CD4-positive, alpha-beta T cell treated with Interleukin-17A for 1 hour (primary cell): ENCODE measurements at regions not wholly inside any gene's neighbourhood (a gene's known extent, or its start where the extent isn't known, plus 50 kb on each side); places are given as distances from the start of the nearest gene placed in this dataset.

Source experiments
- DNase-seq: peaks from one replicate; pipeline ENCODE4 v3.0.0-alpha.2; 2020

- no peak for DNase-seq
Observed at GRCh38 chr1:57908147-57908890, 484.5 kb upstream of the DAB1 start.

GRCh38 chr1:57901208-57901919 is 477.5 kb upstream of the DAB1 start:
- DNase-seq, result no peak

GRCh38 chr1:57898531-57898930 is 474.7 kb upstream of the DAB1 start:
- DNase-seq, result no peak

- DNase-seq, result no peak
Observed at GRCh38 chr1:57897581-57897980, 473.7 kb upstream of the DAB1 start.

GRCh38 chr1:57894315-57894714 is 470.5 kb upstream of the DAB1 start:
- DNase-seq, result no peak

- DNase-seq, result no peak
Observed at GRCh38 chr1:57889676-57890320, 465.9 kb upstream of the DAB1 start.

- no peak for DNase-seq
Observed at GRCh38 chr1:57887964-57888491, 464.2 kb upstream of the DAB1 start.

GRCh38 chr1:57886376-57886775 is 462.5 kb upstream of the DAB1 start:
- no peak for DNase-seq

GRCh38 chr1:57883642-57883995 is 459.8 kb upstream of the DAB1 start:
- DNase-seq, result no peak

GRCh38 chr1:57882934-57883641 is 459.2 kb upstream of the DAB1 start:
- DNase-seq, result no peak

GRCh38 chr1:57882072-57882471 is 458.2 kb upstream of the DAB1 start:
- DNase-seq, result no peak

- no peak for DNase-seq
Observed at GRCh38 chr1:57881639-57882038, 457.8 kb upstream of the DAB1 start.

GRCh38 chr1:57879700-57880099 is 455.8 kb upstream of the DAB1 start:
- DNase-seq, result no peak

- DNase-seq, result no peak
Observed at GRCh38 chr1:57874418-57874877, 450.6 kb upstream of the DAB1 start.

- DNase-seq, result no peak
Observed at GRCh38 chr1:57872913-57873312, 449.1 kb upstream of the DAB1 start.

- DNase-seq, result no peak
Observed at GRCh38 chr1:57868908-57869307, 445.0 kb upstream of the DAB1 start.

GRCh38 chr1:57868239-57868638 is 444.4 kb upstream of the DAB1 start:
- no peak for DNase-seq

GRCh38 chr1:57866998-57867397 is 443.1 kb upstream of the DAB1 start:
- no peak for DNase-seq

GRCh38 chr1:57860931-57861565 is 437.2 kb upstream of the DAB1 start:
- DNase-seq, result no peak

- DNase-seq, result no peak
Observed at GRCh38 chr1:57860325-57860724, 436.5 kb upstream of the DAB1 start.

GRCh38 chr1:57858740-57859139 is 434.9 kb upstream of the DAB1 start:
- DNase-seq, result no peak

GRCh38 chr1:57857809-57858208 is 433.9 kb upstream of the DAB1 start:
- DNase-seq, result no peak

- DNase-seq, result no peak
Observed at GRCh38 chr1:57854436-57854835, 430.6 kb upstream of the DAB1 start.
